ENCODE measurements at regions not wholly inside any gene's neighbourhood (a gene's known extent, or its start where the extent isn't known, plus 50 kb on each side); places are given as distances from the start of the nearest gene placed in this dataset.

DNA sequence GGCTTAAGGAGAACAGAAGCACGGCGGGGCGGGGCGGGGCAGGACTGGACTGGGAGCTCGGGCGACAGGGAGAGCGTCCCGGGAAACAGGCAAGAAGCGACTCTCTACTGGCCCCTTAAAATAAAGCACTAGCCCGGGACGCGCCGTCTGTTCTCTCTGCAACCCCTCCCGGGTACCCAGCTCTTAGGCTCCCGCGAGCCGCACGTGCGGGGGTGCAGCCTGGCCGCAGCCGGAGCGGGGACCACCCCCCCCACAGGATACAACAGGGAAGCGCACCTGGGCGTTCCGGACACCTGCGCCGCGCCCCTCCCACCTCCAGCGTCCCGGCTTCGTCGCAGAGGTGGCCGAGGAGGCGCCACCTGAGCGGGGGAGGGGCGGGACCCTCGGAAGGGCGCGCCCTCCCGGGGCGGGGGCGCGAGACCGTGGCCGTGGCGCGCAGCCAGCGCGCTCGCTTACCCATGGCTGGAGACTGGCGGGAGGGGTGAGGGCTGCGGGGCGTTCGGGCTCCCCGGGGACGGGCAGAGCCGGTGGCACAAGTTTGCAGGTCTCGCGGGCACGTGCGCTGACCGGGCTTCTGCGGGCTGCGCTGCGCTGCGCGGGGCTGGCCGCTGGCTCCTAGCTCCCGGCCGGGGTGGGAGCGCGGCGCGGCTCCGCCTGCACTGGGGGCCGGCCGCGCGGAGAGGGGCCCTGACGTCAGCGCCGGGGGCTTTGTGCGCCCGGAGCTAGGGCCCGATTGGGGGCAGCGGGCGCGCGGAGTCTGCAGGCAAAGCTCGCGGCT is 91.5 kb downstream of the GEMIN8 start:
- under 1% methylated on average over 90 of the region's 91 CpGs for WGBS
- peaks cover 0 to 3% of the 10 kb centered on the region in 2 donors for H3K4me1 ChIP-seq (ENCODE audit: control insufficient read depth in 2 of 2, insufficient read depth in 2 of 2, low read length in 2 of 2)
- H3K36me3 ChIP-seq (ENCODE audit: control insufficient read depth in 2 of 2, insufficient read depth in 2 of 2, low read length in 1 of 2): no peaks in the 10 kb centered on the region
- no peaks in the 10 kb centered on the region for H3K9me3 ChIP-seq (ENCODE audit: control insufficient read depth in 2 of 2, insufficient read depth in 1 of 2, low read length in 1 of 2)
- peaks cover 2 to 43% of the 10 kb centered on the region in 2 donors for H3K27me3 ChIP-seq (ENCODE audit: control insufficient read depth in 2 of 2, insufficient read depth in 1 of 2, low read length in 1 of 2)
- peak in 3 of 9 donors; percentile 5 to 25 (median 17) for DNase-seq (ENCODE audit: low read depth in 6 of 9, low spot score in 9 of 9)
- H3K4me3 ChIP-seq (ENCODE audit: low read length in 2 of 2): peak overlapping the region; percentile 34 to 42
- no peak overlapping the region for H3K27ac ChIP-seq (ENCODE audit: low read depth in 1 of 2, low read length in 1 of 2)

DNA sequence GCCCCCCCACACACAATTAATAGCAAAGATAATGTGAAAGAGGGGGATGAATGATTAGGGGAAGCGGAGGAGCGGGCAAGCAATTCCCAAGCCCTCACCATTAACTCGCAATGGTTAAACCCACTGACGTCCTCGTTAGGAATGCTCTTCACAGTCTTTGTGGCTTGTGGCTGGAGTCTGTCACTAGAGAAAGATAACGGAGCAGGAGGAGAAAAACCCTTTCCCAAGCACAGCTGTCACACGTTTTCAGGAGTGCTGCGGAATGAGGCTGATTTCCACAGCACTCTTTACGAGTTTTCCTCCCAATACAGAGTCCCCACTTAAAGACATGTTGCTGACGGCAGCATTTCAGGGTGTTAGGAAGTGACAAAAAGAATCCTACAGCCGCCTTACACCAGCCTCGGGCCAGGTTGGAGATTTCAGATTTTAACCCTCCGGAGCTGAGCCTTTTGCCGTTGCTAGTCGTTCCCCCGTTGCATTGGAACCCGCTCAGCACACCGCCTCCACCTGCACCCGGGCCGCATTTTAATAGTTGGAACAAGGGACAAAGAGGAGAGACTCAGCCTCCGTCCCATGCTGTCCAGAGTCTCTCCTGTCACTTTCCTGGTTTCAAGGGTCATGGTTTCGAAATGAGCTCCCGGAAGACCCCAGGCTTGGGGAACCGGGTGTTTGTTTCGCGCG is 92.2 kb downstream of the GEMIN8 start:
- Histone ChIP-seq H3K4me1 (ENCODE audit: control insufficient read depth in 2 of 2, insufficient read depth in 2 of 2, low read length in 2 of 2) (peaks cover 0 to 3% of the 10 kb centered on the region in 2 donors), H3K4me3 (ENCODE audit: low read length in 2 of 2) (peak overlapping the region; percentile 34 to 42), H3K9me3 (ENCODE audit: control insufficient read depth in 2 of 2, insufficient read depth in 1 of 2, low read length in 1 of 2) (no peaks in the 10 kb centered on the region), H3K27ac (ENCODE audit: low read depth in 1 of 2, low read length in 1 of 2) (no peak overlapping the region), H3K27me3 (ENCODE audit: control insufficient read depth in 2 of 2, insufficient read depth in 1 of 2, low read length in 1 of 2) (peaks cover 2 to 43% of the 10 kb centered on the region in 2 donors), H3K36me3 (ENCODE audit: control insufficient read depth in 2 of 2, insufficient read depth in 2 of 2, low read length in 1 of 2) (no peaks in the 10 kb centered on the region)
- 18% methylated on average over 27 of the region's 27 CpGs for WGBS
- DNase-seq (ENCODE audit: low read depth in 6 of 9, low spot score in 9 of 9): peak in 2 of 9 donors; percentile 0 to 8

DNA sequence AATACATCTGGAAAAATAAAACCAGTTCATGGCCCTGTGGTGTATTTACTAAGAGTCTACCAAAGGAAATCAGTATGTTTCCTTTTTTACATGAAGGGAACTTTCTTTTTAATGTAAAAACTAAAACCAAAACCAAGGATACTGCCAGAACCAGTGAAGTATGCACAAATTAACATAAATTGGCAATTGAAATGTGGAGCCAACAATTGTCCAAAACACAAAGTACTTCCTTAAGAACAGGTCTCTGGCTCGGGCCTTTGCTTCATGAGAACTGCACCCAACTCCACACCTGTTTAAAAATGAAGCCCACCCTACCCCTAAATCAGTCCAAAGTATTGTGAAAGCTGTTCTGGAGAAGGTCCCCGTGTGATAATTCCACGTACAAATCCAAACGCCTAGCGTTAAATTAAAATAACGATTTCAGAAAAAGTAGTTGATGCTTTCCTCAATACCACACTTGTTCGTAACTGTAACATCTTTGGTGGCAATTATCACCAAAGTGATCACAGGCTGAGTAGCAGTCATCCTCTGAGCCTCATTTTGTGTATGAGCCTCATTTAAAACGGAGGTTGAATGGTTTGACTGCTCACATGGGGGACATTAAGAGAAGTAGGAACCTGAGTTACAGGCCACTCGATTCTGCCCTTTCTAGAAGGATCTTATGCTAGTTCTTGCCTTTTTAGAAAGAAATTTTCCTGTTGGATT is 93.0 kb downstream of the GEMIN8 start:
- 85% methylated on average over 9 of the region's 9 CpGs for WGBS
- DNase-seq (ENCODE audit: low read depth in 6 of 9, low spot score in 9 of 9): no peak
- Histone ChIP-seq H3K4me3 (ENCODE audit: low read length in 2 of 2) (no peak overlapping the region), H3K27me3 (ENCODE audit: control insufficient read depth in 2 of 2, insufficient read depth in 1 of 2, low read length in 1 of 2) (peaks cover 2 to 43% of the 10 kb centered on the region in 2 donors), H3K4me1 (ENCODE audit: control insufficient read depth in 2 of 2, insufficient read depth in 2 of 2, low read length in 2 of 2) (peaks cover 0 to 3% of the 10 kb centered on the region in 2 donors), H3K36me3 (ENCODE audit: control insufficient read depth in 2 of 2, insufficient read depth in 2 of 2, low read length in 1 of 2) (no peaks in the 10 kb centered on the region), H3K27ac (ENCODE audit: low read depth in 1 of 2, low read length in 1 of 2) (no peak overlapping the region), H3K9me3 (ENCODE audit: control insufficient read depth in 2 of 2, insufficient read depth in 1 of 2, low read length in 1 of 2) (no peaks in the 10 kb centered on the region)

DNA sequence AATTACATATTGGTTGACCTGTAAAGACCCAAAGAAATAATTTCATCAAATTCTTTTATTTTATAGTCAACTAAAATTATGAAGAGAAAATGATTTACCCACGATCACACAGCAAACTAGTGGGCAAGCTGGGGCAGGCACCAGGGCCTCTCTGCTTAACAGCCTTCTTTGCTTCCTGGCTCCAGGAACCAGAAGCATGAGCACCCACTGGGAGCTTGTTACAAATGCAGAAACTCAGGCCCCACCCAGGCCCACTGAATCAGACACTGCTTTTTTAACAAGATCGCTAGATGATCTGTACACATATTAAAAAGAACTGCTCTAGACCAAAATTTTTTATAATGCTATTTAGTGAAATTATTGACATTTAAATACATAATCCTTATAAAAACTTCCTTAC is 95.0 kb downstream of the GEMIN8 start:
- no peak for DNase-seq (ENCODE audit: low read depth in 6 of 9, low spot score in 9 of 9)
- no peaks in the 10 kb centered on the region for H3K9me3 ChIP-seq (ENCODE audit: control insufficient read depth in 2 of 2, insufficient read depth in 1 of 2, low read length in 1 of 2)
- H3K4me1 ChIP-seq (ENCODE audit: control insufficient read depth in 2 of 2, insufficient read depth in 2 of 2, low read length in 2 of 2): peaks cover 0 to 3% of the 10 kb centered on the region in 2 donors
- over 99% methylated on average over 2 of the region's 2 CpGs for WGBS
- no peak overlapping the region for H3K27ac ChIP-seq (ENCODE audit: low read depth in 1 of 2, low read length in 1 of 2)
- H3K27me3 ChIP-seq (ENCODE audit: control insufficient read depth in 2 of 2, insufficient read depth in 1 of 2, low read length in 1 of 2): peaks cover 2 to 36% of the 10 kb centered on the region in 2 donors
- H3K36me3 ChIP-seq (ENCODE audit: control insufficient read depth in 2 of 2, insufficient read depth in 2 of 2, low read length in 1 of 2): no peaks in the 10 kb centered on the region
- H3K4me3 ChIP-seq (ENCODE audit: low read length in 2 of 2): no peak overlapping the region

DNA sequence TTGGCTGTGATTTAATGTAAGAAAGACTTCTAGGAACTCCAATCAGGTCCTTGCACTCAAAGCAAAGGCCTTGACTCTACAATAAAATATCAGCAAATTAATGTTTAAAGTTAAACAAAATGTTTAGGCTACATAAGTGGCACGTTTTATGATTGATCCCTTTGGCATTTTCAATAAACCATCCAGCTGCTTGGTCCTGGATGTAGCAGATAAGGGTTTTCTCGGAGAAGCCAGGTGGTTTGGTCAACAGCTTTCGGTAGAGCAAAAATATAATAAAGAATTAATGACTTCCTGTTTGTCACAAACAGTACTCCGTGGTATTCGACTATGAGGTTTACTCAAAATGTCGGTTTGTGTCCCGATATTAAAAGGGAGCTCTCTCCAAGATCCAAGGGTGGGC is 95.8 kb downstream of the GEMIN8 start:
- Histone ChIP-seq H3K27ac (ENCODE audit: low read depth in 1 of 2, low read length in 1 of 2) (no peak overlapping the region), H3K36me3 (ENCODE audit: control insufficient read depth in 2 of 2, insufficient read depth in 2 of 2, low read length in 1 of 2) (no peaks in the 10 kb centered on the region), H3K4me3 (ENCODE audit: low read length in 2 of 2) (no peak overlapping the region), H3K9me3 (ENCODE audit: control insufficient read depth in 2 of 2, insufficient read depth in 1 of 2, low read length in 1 of 2) (no peaks in the 10 kb centered on the region), H3K27me3 (ENCODE audit: control insufficient read depth in 2 of 2, insufficient read depth in 1 of 2, low read length in 1 of 2) (peaks cover 0 to 28% of the 10 kb centered on the region in 2 donors), H3K4me1 (ENCODE audit: control insufficient read depth in 2 of 2, insufficient read depth in 2 of 2, low read length in 2 of 2) (peaks cover 0 to 3% of the 10 kb centered on the region in 2 donors)
- WGBS: 82% methylated on average over 7 of the region's 7 CpGs
- DNase-seq (ENCODE audit: low read depth in 6 of 9, low spot score in 9 of 9): no peak

DNA sequence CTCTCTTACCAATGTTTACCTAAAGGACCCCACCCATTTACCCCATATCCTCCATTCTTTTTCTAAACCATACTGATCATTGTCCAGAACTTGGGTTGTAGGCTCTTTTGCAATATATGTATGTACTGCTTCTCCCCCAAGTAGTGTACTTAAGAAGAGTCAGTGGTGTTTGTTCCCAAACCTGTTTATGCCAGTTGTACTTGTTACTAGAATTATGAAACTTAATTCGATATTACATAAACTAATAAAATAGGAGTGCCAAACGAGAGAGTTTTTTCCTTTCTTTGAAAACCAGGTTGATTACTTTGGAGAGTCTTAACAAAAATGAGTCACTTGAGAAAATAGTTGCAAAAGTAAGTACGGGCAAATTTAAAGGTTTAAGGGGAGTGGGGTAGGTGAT is 96.3 kb downstream of the GEMIN8 start:
- H3K36me3 ChIP-seq (ENCODE audit: control insufficient read depth in 2 of 2, insufficient read depth in 2 of 2, low read length in 1 of 2): no peaks in the 10 kb centered on the region
- no peak overlapping the region for H3K27ac ChIP-seq (ENCODE audit: low read depth in 1 of 2, low read length in 1 of 2)
- no peak overlapping the region for H3K4me3 ChIP-seq (ENCODE audit: low read length in 2 of 2)
- no peaks in the 10 kb centered on the region for H3K9me3 ChIP-seq (ENCODE audit: control insufficient read depth in 2 of 2, insufficient read depth in 1 of 2, low read length in 1 of 2)
- H3K27me3 ChIP-seq (ENCODE audit: control insufficient read depth in 2 of 2, insufficient read depth in 1 of 2, low read length in 1 of 2): peaks cover 0 to 24% of the 10 kb centered on the region in 2 donors
- 93% methylated on average over 3 of the region's 3 CpGs for WGBS
- peaks cover 0 to 3% of the 10 kb centered on the region in 2 donors for H3K4me1 ChIP-seq (ENCODE audit: control insufficient read depth in 2 of 2, insufficient read depth in 2 of 2, low read length in 2 of 2)
- DNase-seq (ENCODE audit: low read depth in 6 of 9, low spot score in 9 of 9): no peak

DNA sequence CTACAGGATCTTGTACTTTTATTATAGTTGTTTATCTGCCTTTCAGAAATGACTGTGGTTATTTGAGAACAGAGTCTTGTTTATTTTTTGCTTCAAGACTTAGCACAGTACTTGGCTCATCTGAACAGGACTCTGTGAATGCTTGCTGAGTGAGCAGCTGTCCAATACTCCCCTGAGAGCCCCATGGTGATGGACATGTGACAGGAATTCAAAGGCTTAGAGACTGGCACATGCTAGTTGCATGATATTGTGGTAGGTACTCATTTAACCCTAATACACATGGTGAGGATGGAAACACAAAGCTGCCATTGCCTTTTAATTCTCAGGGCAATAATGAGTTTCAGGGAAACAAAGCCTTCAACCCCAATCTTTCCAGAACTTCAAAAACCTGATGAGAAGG is 97.3 kb downstream of the GEMIN8 start:
- Histone ChIP-seq H3K36me3 (ENCODE audit: control insufficient read depth in 2 of 2, insufficient read depth in 2 of 2, low read length in 1 of 2) (no peaks in the 10 kb centered on the region), H3K4me1 (ENCODE audit: control insufficient read depth in 2 of 2, insufficient read depth in 2 of 2, low read length in 2 of 2) (no peaks in the 10 kb centered on the region), H3K27ac (ENCODE audit: low read depth in 1 of 2, low read length in 1 of 2) (no peak overlapping the region), H3K27me3 (ENCODE audit: control insufficient read depth in 2 of 2, insufficient read depth in 1 of 2, low read length in 1 of 2) (peaks cover 0 to 14% of the 10 kb centered on the region in 2 donors), H3K9me3 (ENCODE audit: control insufficient read depth in 2 of 2, insufficient read depth in 1 of 2, low read length in 1 of 2) (no peaks in the 10 kb centered on the region), H3K4me3 (ENCODE audit: low read length in 2 of 2) (no peak overlapping the region)
- DNase-seq (ENCODE audit: low read depth in 6 of 9, low spot score in 9 of 9): no peak

DNA sequence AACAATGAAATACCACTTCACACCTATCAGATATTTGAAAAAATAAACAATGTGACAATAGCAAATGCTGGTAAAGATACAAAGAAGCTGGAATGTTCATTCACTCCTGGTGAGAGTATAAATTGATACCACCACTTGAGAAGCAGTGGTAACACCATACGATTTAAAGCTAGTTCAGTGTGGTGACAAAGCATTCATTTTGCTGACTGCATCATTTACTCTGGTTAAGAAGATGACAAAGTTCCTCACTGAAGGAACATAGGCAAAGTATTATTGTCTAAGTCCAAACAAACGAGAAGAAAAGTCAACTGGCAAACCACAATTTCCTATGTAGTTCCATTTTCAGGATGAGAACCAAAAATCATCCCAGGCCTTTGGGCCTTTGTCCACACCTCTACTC is 102.5 kb downstream of the GEMIN8 start:
- no peaks in the 10 kb centered on the region for H3K9me3 ChIP-seq (ENCODE audit: control insufficient read depth in 2 of 2, insufficient read depth in 1 of 2, low read length in 1 of 2)
- H3K36me3 ChIP-seq (ENCODE audit: control insufficient read depth in 2 of 2, insufficient read depth in 2 of 2, low read length in 1 of 2): no peaks in the 10 kb centered on the region
- H3K27ac ChIP-seq (ENCODE audit: low read depth in 1 of 2, low read length in 1 of 2): no peak overlapping the region
- DNase-seq (ENCODE audit: low read depth in 6 of 9, low spot score in 9 of 9): no peak
- no peaks in the 10 kb centered on the region for H3K27me3 ChIP-seq (ENCODE audit: control insufficient read depth in 2 of 2, insufficient read depth in 1 of 2, low read length in 1 of 2)
- H3K4me3 ChIP-seq (ENCODE audit: low read length in 2 of 2): no peak overlapping the region
- 63% methylated on average over 2 of the region's 2 CpGs for WGBS
- no peaks in the 10 kb centered on the region for H3K4me1 ChIP-seq (ENCODE audit: control insufficient read depth in 2 of 2, insufficient read depth in 2 of 2, low read length in 2 of 2)

DNA sequence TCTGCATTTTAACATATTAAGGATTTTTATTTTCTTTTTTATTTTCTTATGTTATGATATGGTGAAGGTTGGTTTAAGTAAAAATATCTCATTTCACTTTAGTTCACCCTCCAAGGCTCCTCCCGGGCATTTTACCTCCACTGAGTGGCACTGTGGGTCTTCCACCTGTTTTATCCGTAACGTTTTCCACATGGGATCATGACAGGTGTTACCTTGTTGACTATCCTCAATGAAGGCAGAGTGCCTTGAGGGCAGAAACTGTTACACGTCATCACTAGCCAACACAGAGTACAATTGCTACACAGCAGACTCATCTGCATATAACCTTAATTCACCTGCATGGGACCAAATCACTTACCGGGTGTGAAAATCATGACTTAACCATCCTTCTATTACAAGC is 105.8 kb downstream of the GEMIN8 start:
- DNase-seq (ENCODE audit: low read depth in 6 of 9, low spot score in 9 of 9): no peak
- no peaks in the 10 kb centered on the region for H3K36me3 ChIP-seq (ENCODE audit: control insufficient read depth in 2 of 2, insufficient read depth in 2 of 2, low read length in 1 of 2)
- no peaks in the 10 kb centered on the region for H3K9me3 ChIP-seq (ENCODE audit: control insufficient read depth in 2 of 2, insufficient read depth in 1 of 2, low read length in 1 of 2)
- H3K27ac ChIP-seq (ENCODE audit: low read depth in 1 of 2, low read length in 1 of 2): no peak overlapping the region
- no peaks in the 10 kb centered on the region for H3K27me3 ChIP-seq (ENCODE audit: control insufficient read depth in 2 of 2, insufficient read depth in 1 of 2, low read length in 1 of 2)
- H3K4me1 ChIP-seq (ENCODE audit: control insufficient read depth in 2 of 2, insufficient read depth in 2 of 2, low read length in 2 of 2): no peaks in the 10 kb centered on the region
- no peak overlapping the region for H3K4me3 ChIP-seq (ENCODE audit: low read length in 2 of 2)
- 95% methylated on average over 5 of the region's 5 CpGs for WGBS

Data from thymus (tissue), 11 donors.